HEK293 (cell line): ENCODE measurements at regions not wholly inside any gene's neighbourhood (a gene's known extent, or its start where the extent isn't known, plus 50 kb on each side); places are given as distances from the start of the nearest gene placed in this dataset.

Experiments
- AEBP2 ChIP-seq: fragments of 450-650 bp; formaldehyde crosslinking; IDR thresholded peaks from 2 replicates; pipeline ENCODE4 v1.5.1; 2016; ENCODE audit warnings: missing biosample characterization, missing genetic modification characterization, borderline replicate concordance
- GLI2 ChIP-seq: fragments of 450-650 bp; formaldehyde crosslinking; IDR thresholded peaks from 2 replicates; pipeline ENCODE4; 2017; ENCODE audit warnings: missing biosample characterization, missing genetic modification characterization, low read depth, borderline replicate concordance
- GLIS1 ChIP-seq: fragments of 450-650 bp; formaldehyde crosslinking; IDR thresholded peaks from 2 replicates; pipeline ENCODE4 v1.5.1; 2016; ENCODE audit warnings: missing biosample characterization, missing genetic modification characterization
- HOXA7 ChIP-seq: sonication (generic); formaldehyde crosslinking; IDR thresholded peaks from 2 replicates; pipeline ENCODE4 v1.8.1; 2022; ENCODE audit warnings: missing genetic modification reagents, borderline replicate concordance
- KLF10 ChIP-seq: fragments of 450-650 bp; IDR thresholded peaks from 2 replicates; pipeline ENCODE4 v1.5.1; 2018; ENCODE audit warnings: missing biosample characterization, mild to moderate bottlenecking, missing genetic modification characterization
- OVOL3 ChIP-seq: fragments of 450-650 bp; formaldehyde crosslinking; IDR thresholded peaks from 2 replicates; pipeline ENCODE4 v1.5.1; 2016; ENCODE audit warnings: missing biosample characterization, missing genetic modification characterization
- REST ChIP-seq: fragments of 450-650 bp; formaldehyde crosslinking; IDR thresholded peaks from 2 replicates; pipeline ENCODE4 v1.5.1; 2016; ENCODE audit warnings: missing biosample characterization, missing genetic modification characterization
- SALL2 ChIP-seq: fragments of 450-650 bp; formaldehyde crosslinking; IDR thresholded peaks from 2 replicates; pipeline ENCODE4 v1.5.0; 2017; ENCODE audit warnings: missing biosample characterization, mild to moderate bottlenecking, missing genetic modification characterization, borderline replicate concordance
- SP7 ChIP-seq: fragments of 450-650 bp; formaldehyde crosslinking; IDR thresholded peaks from 2 replicates; pipeline ENCODE4 v1.5.1; 2016; ENCODE audit warnings: missing biosample characterization, missing genetic modification characterization
- WT1 ChIP-seq: fragments of 450-650 bp; formaldehyde crosslinking; IDR thresholded peaks from 2 replicates; pipeline ENCODE4 v1.5.1; 2016; ENCODE audit warnings: missing biosample characterization, missing genetic modification characterization
- ZNF175 ChIP-seq: fragments of 450-650 bp; formaldehyde crosslinking; IDR thresholded peaks from 2 replicates; pipeline ENCODE4 v1.5.1; 2016; ENCODE audit warnings: missing biosample characterization, missing genetic modification characterization
- ZNF18 ChIP-seq: fragments of 450-650 bp; formaldehyde crosslinking; IDR thresholded peaks from 2 replicates; pipeline ENCODE4 v1.5.1; 2016; ENCODE audit warnings: missing biosample characterization, missing genetic modification characterization
- ZNF221 ChIP-seq: fragments of 450-650 bp; formaldehyde crosslinking; IDR thresholded peaks from 2 replicates; pipeline ENCODE4 v1.5.1; 2017; ENCODE audit warnings: missing biosample characterization, missing genetic modification characterization, borderline replicate concordance
- ZNF341 ChIP-seq: fragments of 450-650 bp; formaldehyde crosslinking; IDR thresholded peaks from 2 replicates; pipeline ENCODE4; 2016; ENCODE audit warnings: low read depth, missing biosample characterization, missing genetic modification characterization
- ZNF391 ChIP-seq: fragments of 450-650 bp; formaldehyde crosslinking; IDR thresholded peaks from 2 replicates; pipeline ENCODE4 v1.5.1; 2016; ENCODE audit warnings: low read depth, missing biosample characterization, missing genetic modification characterization, borderline replicate concordance
- ZNF394 ChIP-seq: fragments of 450-650 bp; formaldehyde crosslinking; IDR thresholded peaks from 2 replicates; pipeline ENCODE4 v1.5.1; 2016; ENCODE audit warnings: missing biosample characterization, missing genetic modification characterization, mild to moderate bottlenecking, moderate library complexity, borderline replicate concordance
- ZNF398 ChIP-seq: fragments of 450-650 bp; formaldehyde crosslinking; IDR thresholded peaks from 2 replicates; pipeline ENCODE4 v1.5.1; 2017; ENCODE audit warnings: missing biosample characterization, missing genetic modification characterization
- ZNF449 ChIP-seq: fragments of 450-650 bp; formaldehyde crosslinking; IDR thresholded peaks from 2 replicates; pipeline ENCODE4 v1.5.1; 2017; ENCODE audit warnings: missing biosample characterization, mild to moderate bottlenecking, missing genetic modification characterization, moderate library complexity
- ZNF48 ChIP-seq: fragments of 450-650 bp; formaldehyde crosslinking; IDR thresholded peaks from 2 replicates; pipeline ENCODE4 v1.5.1; 2016; ENCODE audit warnings: missing biosample characterization, missing genetic modification characterization
- ZNF514 ChIP-seq: fragments of 450-650 bp; formaldehyde crosslinking; IDR thresholded peaks from 2 replicates; pipeline ENCODE4 v1.5.1; 2016; ENCODE audit warnings: missing biosample characterization, missing genetic modification characterization
- ZNF529 ChIP-seq: fragments of 450-650 bp; formaldehyde crosslinking; IDR thresholded peaks from 2 replicates; pipeline ENCODE4 v1.5.1; 2017; ENCODE audit warnings: missing genetic modification characterization, missing biosample characterization; ENCODE audit not compliant: insufficient replicate concordance
- ZNF560 ChIP-seq: fragments of 450-650 bp; formaldehyde crosslinking; IDR thresholded peaks from 2 replicates; pipeline ENCODE4 v1.5.1; 2017; ENCODE audit warnings: missing biosample characterization, missing genetic modification characterization, borderline replicate concordance
- ZNF571 ChIP-seq: fragments of 450-650 bp; formaldehyde crosslinking; IDR thresholded peaks from 2 replicates; pipeline ENCODE4 v1.5.0; 2017; ENCODE audit warnings: missing biosample characterization, missing genetic modification characterization
- ZNF600 ChIP-seq: fragments of 450-650 bp; formaldehyde crosslinking; IDR thresholded peaks from 2 replicates; pipeline ENCODE4 v1.5.1; 2016; ENCODE audit warnings: missing biosample characterization, missing genetic modification characterization
- ZNF660 ChIP-seq: fragments of 450-650 bp; IDR thresholded peaks from 2 replicates; pipeline ENCODE4 v1.5.1; 2018; ENCODE audit warnings: missing biosample characterization, mild to moderate bottlenecking, missing genetic modification characterization
- ZNF701 ChIP-seq: fragments of 450-650 bp; formaldehyde crosslinking; IDR thresholded peaks from 2 replicates; pipeline ENCODE4 v1.5.1; 2016; ENCODE audit warnings: missing biosample characterization, missing genetic modification characterization
- ZNF777 ChIP-seq: fragments of 450-650 bp; formaldehyde crosslinking; IDR thresholded peaks from 2 replicates; pipeline ENCODE4 v1.5.1; 2017; ENCODE audit warnings: missing biosample characterization, missing genetic modification characterization, borderline replicate concordance
- ZSCAN30 ChIP-seq: fragments of 450-650 bp; IDR thresholded peaks from 2 replicates; pipeline ENCODE4 v1.5.1; 2018; ENCODE audit warnings: missing biosample characterization, mild to moderate bottlenecking, missing genetic modification characterization, moderate library complexity
- ZSCAN5A ChIP-seq: fragments of 450-650 bp; formaldehyde crosslinking; IDR thresholded peaks from 2 replicates; pipeline ENCODE4 v1.5.1; 2016; ENCODE audit warnings: missing biosample characterization, missing genetic modification characterization

GRCh38 chr12:46664761-46665287 is 161.0 kb downstream of the SLC38A4 start (continued):
- TF ChIP-seq ZNF391 (peak; percentile 52; the same call in 1 of the 2 replicates), OVOL3 (tag by site-specific recombination) (no peak), SP7 (tag by site-specific recombination) (peak; percentile 85), ZSCAN5A (no peak), ZNF514 (tag by site-specific recombination) (no peak), GLIS1 (tag by site-specific recombination) (no peak), REST (no peak), ZNF398 (0 out of 2 replicates have a peak, but pooled peaks have one; percentile 16), ZNF394 (tag by site-specific recombination) (peak; percentile 67), ZNF175 (tag by site-specific recombination) (no peak), ZSCAN30 (tag by site-specific recombination) (no peak), ZNF571 (tag by site-specific recombination) (no peak), HOXA7 (no peak), WT1 (tag by site-specific recombination) (peak; percentile 99), ZNF449 (tag by site-specific recombination) (no peak), ZNF529 (no peak), KLF10 (tag by site-specific recombination) (0 out of 2 replicates have a peak, but pooled peaks have one; percentile 26), ZNF18 (tag by site-specific recombination) (no peak), ZNF221 (tag by site-specific recombination) (no peak), ZNF48 (no peak), ZNF600 (tag by site-specific recombination) (peak; percentile 85), ZNF701 (tag by site-specific recombination) (no peak), ZNF560 (tag by site-specific recombination) (no peak), ZNF660 (peak; percentile 89; the same call in 1 of the 2 replicates), AEBP2 (tag by site-specific recombination) (no peak), ZNF341 (no peak), GLI2 (tag by site-specific recombination) (no peak), SALL2 (tag by site-specific recombination) (no peak), ZNF777 (tag by site-specific recombination) (no peak)
